Islet precursor cell (in vitro differentiated cells): ENCODE measurements at regions not wholly inside any gene's neighbourhood (a gene's known extent, or its start where the extent isn't known, plus 50 kb on each side); places are given as distances from the start of the nearest gene placed in this dataset.
"Not testable (repeated sequence)": the region's sequence is repeated elsewhere in the genome, so short reads cannot be mapped to it uniquely, and the experiment has no call there.

Source experiments
- DNase-seq: peaks from one replicate; pipeline ENCODE4 v3.0.0-alpha.2; 2018

DNA sequence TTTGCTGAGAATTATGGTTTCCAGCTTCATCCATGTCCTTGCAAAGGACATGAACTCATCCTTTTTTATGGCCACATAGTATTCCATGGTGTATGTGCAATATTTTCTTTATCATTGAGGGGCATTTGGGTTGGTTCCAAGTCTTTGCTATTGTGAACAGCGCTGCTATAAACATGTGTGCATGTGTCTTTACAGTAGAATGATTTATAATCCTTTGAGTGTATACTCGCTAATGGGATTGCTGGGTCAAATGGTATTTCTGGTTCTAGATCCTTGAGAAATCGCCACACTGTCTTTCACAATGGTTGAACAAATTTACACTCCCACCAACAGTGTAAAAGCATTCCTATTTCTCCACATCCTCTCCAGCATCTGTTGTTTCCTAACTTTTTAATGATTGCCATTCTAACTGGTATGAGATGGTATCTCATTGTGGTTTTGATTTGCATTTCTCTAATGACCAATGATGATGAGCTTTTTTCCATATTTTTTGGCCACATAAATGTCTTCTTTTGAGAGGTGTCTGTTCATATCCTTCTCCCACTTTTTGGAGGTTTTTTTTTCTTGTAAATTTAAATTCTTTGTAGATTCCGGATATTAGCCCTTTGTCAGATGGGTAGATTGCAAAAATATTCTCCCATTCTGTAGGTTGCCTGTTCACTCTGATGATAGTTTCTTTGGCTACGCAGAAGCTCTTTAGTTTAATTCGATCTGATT, 180.1 kb downstream of the PLPPR4 start:
- DNase-seq, result not testable (repeated sequence)

DNA sequence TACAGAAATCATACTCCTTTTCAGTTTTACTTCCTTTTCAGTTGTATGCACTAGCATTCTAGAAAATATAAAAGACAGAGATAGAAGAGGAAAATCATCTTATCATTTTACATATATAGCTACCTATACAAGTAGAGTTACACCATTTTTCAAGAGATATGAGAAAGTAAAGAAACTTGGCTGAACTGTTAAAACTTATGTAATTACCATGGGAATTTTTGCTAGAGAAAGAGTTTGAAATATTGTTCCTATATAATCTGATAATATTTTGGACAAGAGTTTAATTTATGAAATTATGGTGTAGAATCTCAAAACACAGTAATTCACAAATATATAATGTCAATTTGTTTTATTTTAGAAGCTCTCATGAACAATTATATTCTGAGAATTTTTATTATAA, 180.8 kb downstream of the PLPPR4 start:
- no peak for DNase-seq

DNA sequence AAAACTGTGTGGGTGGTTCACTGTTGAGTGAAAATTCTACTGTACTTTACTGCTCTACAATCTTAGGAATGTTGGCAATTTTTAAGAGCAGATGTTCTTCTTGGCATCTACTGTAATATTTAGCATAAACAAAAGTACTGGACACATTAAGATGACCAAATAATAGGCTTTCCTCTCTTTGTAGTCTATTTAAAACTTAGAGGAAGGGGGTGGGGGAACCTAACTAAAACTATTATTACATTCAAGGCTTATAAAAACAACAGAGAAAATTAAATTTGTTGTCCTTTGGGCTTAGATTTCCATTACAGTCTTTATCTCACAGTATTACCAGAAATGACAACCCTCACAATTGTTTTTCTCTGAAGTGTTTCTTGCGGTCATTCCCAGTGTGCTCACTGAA, 181.2 kb downstream of the PLPPR4 start:
- DNase-seq, result no peak

DNA sequence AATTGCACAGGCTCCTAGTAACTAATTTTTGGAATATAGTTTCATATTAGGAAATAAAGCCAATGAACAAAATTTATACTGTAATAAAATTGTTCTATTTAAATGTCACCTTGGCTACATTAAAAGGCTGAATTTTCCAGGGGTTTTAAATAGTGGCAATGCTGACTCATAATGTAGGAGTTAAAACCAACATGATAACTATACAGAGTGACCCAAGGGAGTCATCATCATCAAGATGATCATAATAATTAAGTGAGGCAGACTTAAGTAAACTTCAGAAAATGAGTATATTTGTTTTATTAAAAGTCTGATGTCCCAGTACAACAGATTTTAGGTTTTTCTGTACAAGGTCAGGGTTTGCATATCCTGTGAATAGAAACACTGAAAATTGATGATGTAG, 183.4 kb downstream of the PLPPR4 start:
- no peak for DNase-seq

DNA sequence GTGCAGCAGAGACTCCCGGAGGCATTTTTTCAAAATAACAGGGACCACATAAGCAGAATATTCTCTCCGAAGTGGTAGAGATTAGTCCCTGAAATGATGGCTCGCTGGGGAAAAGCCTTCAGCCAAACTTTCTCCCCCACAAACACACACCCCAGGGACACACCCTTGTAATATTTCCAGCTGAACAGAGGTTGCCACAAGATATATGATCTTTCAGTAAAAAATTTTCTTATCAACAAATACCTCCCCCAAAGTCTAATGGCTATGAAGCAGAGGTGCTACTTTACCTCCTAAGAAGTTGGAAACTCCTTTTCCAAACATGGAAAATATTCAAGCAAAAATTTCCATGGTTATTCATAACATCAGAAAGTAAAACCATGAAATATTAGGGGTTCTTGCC, 190.2 kb upstream of the PALMD start:
- DNase-seq, result no peak

DNA sequence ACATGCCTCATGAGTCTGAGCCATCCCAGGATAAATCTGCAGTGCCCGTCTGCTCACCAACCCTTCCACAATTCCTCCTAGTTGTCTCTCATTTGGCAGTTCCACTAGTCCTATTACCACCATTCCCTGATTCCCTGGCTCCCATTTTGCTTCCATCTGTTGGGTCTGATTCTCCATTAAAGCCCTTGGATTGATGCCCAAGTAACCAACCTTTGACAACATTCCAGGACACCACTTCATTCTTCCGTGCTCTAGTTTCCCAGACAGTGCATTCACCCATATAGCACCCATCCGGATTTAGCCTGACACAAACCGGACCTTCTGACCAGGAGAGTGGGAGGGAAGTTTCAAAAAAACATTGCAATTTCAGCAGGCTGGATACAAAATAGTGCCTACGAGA, 189.4 kb upstream of the PALMD start:
- DNase-seq, result no peak

DNA sequence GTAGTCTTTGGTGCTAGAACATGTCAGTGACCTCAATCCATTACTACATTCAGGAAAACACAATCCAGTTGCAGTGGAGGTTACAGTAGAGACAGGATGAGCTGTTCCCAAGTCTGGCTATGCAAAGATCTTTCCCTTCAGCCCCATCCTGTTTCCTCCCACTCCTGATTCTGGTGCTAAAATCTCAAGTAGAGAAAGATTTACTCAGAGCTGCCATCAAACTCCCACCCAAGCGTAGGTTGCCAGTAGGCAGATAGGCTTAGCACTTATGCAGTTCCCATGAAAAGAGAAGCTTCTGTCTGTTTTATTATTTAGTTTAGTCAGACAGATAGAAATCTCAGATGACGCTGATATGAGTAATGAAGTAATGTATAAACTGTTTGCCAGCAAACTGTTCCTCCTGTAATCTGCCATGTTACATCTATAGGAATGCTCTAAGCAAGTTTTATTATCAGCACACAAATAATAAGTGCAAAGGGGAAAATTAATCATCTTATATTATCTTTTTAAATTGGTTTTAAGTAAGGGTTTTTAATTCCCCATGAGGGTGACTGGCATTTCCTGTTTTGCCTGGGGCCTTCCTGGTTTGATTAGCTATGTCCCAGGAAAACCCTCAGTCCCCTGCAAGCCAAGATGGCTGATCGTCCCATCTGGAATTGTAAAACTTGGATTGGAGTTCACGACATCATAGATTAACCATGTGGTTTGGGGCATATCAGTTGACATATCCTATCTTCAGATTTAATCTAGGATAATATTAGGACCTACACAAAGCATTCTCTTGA, 188.3 kb upstream of the PALMD start:
- peak; percentile 56 for DNase-seq

DNA sequence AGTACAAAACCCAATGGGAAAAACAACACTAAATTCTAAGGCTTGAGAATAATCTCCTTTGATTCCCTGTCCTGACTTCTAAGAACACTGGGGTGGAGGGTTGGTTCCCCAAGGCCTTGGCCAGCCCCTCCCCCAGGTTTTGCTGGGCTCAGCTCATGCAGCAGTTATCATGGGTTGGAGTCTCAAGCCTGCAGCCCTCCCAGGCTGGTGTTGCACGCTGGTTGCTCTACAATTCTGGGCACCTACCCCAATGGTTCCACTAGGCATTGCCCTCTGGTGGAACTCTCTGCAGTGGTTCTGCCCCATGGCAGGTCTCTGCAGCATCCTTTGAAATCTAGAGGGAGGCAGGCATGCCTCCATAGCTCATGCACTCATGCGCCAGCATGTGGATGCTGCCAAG, 184.4 kb upstream of the PALMD start:
- DNase-seq, result no peak

DNA sequence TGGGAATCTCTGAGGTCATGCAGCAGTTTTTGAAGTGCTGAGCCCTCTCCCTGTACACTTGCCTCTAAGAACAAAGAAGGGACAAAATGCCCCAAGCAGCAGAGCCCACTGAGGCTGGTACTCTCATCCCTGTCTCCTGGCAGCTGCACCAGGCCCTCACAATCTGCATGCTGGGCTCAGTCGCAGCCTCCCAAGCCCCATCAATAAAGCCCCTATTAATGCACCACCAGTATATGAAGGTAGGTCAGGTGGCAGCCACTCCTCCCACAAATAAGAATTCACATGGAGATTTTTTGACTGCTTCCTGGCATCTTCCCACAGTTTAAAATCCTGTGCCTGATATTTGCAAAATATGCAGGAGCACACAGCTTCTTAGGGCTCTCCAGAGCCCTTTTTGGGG, 181.2 kb upstream of the PALMD start:
- DNase-seq, result peak; percentile 66

DNA sequence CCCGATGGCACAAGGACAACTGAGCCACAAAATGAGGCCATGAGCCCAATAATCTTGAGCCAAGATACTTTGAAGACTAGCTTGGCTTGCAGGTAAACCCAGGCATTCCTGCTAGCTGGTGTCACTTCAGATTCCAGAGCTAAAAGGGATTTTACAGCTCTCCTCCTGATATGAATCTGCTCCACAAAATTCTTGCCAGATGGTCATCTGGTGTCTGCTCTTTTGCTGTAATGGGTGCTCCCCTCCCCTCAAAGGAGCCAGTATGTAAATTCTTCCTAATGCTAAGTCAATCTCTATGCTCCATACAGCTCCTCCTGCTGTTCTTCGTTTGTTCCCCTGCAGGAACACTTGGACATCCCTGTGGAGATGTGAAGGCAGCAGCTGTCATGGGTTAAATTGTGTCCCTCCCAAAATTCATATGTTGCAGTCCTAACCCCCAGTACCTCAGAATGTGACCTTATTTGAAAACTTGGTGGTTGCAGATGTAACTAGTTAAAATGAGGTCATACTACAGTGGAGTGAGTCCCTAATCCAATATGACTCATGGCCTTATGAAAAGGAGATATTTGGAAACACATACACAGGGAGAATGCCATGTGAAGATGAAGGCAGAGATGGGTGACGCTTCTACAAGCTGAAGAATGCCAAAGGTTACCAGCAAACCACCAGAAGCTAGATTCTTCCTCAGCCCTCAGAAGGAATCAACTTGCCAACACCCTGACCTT, 180.6 kb upstream of the PALMD start:
- DNase-seq, result peak; percentile 93

DNA sequence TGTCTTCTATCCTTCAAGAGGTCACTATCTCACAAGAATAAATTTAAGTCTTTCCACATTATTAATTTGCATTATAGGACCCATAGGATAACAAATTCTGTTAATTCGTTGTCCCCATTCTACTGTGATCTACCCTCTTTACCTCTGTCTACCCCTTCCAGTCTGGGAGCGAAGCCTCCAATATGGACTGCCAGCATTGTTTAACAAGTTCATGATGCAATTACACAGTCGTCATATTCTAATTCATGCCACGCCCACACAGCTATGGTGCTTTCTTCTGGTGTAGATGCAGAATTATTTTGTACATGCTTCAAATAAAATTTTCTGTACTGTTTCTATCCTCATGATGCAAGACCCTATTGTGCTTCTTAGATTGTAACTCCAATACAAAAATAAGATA, 178.3 kb upstream of the PALMD start:
- DNase-seq, result no peak

DNA sequence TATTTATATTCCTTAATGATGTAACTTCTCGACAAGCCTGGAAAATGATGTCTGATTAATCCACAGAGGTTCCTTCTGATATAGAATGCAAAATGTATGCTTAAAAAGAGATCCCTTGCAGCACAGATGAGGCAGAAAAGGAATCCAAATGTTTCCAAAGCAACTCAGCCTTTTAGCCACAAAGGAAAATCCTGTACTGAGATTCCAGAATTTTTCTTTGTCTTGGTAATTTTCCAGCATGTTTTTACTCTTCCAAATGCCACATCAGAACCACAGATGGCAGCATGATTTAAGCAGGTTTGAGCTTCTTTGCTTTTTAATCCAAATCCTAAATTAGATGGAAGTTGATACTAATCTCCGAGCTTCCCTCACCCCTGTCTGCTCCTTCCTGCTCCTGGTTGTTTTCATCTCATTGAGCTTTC, 176.4 kb upstream of the PALMD start:
- DNase-seq, result no peak

DNA sequence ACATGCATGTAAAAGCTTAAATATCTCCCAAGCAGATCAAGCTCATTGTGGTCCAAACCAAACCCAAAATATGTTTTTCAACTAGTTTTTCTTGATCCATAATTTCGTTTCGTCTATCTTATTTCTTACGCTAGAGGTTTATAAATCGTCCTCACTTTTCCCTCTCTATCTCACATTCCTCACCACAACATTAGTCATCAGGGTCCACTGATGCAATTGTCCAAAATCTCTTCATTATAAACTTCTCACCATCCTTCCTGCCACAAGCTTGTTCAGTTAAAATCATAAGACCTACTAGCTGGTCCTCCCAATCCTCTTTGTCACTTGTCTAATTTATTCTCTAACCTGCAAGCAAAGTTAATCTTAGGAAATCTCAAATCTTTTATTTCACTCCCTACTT, 173.0 kb upstream of the PALMD start:
- no peak for DNase-seq

DNA sequence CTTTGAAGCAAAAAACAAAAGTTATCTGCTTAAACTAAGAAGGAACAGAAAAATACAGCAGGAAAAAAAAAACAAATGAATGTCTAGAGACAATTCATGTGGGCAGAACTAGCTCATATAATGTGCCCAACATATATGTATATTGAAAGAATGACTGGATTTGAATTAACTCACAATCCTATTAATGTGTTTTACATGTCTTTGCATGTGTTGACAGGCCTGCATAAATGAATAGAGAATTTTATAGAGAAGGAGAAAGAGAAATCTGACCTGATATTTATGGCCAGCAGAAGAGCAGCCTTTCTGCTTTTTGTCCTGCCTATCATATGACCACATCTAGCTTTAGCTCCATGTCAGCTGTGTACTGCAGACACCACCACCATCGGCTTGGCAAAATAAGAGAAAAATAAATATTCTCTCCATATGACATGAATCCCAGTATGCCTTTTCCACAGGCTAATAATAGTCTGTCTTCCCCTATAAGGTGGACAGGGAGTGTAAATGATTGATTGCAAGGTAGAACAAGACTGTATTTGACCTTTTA, 171.5 kb upstream of the PALMD start:
- no peak for DNase-seq

DNA sequence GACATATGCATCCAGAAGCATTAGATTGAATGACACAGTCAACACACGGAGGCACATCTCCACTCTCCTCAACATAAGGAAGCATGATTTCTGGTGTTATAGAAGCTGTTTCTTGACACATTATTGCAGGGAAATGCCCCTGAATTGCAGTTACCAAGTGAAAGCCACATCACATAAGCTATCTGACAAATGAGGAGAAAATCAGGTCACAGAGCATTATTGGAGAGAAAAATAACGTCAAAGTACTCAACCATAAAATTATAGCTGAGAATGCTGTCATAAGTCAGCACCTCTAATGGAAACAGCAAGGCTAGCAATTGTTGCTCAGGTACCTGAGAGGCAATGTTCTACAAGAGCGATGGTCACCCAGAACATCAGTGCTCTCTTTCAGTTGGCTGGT, 169.9 kb upstream of the PALMD start:
- no peak for DNase-seq

DNA sequence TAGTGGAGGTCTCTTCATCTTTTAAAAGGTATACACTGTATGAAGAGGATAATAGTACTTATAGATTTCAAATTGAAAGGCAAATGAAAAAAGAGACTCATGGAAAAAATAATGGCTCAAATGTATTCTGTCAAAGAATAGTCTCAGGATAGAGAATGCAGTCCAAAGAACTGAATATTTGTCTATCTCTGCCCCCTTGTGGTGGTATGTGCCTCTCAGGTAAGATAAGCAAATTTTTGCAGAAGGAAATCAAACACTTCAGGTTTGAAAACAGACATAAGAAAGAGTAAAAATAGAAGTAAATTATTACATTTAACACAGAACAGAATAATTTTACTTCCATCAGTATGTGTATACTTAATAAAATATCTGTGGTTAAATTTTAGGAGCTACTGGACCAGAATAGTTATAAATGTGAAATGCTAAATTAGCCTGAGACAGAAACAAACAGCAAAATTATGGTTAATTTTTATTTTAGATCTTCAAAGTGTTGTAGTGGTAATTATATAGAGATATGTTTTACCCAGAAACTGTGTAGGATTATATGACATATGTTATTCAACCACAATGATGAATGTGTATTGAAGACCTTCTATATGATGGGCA, 164.4 kb upstream of the PALMD start:
- DNase-seq, result no peak

DNA sequence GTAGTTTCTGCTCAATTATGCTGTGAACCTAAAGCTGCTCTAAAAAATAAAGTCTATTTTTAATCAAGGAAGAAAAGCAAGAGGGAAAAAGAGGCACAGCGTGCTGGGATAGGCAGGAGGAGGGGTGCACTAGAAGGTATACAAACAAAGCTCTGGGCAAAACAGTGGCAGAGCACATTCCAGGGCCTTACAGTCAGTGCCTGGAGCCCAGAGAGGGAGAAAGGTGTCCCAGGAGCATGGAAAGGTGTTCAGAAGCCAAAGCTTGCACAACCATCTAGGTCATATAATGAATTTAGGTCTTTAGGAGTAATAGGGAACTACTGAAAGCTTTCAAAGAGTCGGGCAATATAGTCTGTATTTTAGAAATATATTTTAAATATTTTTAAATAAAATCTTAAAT, 163.6 kb upstream of the PALMD start:
- DNase-seq, result no peak

DNA sequence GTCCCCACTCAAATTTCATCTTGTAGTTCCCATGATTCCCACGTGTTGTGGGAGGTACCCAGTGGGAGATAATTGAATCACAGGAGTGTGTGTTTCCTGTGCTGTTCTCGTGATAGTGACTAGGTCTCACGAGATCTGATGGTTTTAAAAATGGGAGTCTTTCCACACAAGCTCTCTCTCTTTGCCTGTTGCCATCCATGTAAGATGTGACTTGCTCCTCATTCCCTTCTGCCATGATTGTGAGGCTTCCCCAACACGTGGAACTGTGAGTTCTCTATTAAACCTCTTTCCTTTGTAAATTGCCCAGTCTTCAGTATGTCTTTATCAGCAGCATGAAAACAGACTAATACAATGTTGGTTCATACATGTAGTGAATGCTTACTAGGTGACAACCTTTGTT, 163.2 kb upstream of the PALMD start:
- DNase-seq, result no peak

DNA sequence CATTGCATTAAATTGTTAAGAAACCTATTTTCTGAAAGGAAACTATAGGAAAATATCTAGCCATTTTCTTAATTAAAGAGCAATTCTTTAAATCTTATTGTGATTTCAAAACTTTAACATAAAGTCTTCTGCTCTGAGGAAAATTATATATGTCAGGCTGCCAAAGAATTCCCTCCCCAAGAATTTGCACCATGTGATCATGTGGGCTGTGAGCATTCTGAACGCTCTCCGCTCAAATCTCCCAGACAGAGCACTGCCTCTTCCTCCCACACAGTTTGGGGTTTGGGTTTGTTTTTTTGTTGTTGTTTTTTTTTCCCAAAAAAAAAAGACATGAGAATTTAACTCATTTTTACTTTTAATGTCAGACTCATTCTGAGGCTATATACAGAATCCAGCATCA, 155.9 kb upstream of the PALMD start:
- DNase-seq, result no peak

DNA sequence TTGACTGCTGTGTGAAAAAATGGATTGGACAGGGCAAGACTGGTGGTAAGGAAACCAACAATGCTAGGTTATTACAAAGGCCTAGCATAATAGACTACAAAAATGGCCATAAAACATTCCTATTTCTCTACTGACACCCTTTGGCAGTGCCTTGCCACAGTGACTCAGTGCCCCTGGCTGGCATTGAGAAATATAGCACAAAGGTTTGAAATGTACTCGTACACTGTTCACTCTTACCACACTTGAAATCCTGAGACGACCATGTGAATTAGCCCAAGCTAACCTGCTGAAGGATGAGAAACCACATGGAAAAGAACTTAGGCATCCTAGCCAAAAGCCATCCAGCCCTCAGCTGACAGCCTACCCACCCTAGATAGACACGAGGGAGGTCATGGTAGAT, 149.8 kb upstream of the PALMD start:
- no peak for DNase-seq

DNA sequence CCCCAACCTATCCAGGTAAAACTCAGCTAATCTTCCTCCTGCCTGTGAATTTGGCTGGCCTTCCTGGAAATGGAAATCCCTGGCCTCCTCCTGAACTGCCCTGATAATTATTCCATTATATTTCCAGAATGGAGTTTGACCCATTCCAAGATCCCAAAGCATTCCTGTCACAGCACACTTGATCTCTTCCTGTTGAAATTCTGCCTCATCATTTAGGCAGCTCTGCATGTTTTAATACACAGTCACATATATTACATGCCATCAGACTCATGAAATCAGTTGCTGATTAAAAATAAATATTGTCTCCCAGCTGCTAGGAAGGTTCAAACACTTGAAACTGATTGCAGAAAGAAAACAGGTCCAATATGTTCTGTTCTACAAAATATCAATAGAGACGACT, 148.2 kb upstream of the PALMD start:
- no peak for DNase-seq

DNA sequence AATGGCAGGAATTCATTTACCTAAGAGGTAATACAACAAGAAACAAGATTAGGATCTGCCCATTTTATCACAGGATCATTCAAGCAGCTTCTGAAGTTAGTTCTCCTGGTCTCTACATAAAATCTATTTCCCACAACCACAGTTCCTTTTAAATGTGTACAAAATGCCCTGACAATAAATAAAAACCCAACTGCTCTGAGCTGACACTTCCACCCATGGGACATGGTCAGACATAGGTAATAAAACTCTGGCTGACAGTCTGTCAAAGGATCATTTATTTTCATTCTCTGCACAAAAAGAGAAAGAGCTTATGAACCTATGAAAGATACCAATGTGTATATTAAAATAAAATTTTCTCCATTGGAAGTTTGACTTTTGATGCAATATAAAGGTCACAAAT, 145.4 kb upstream of the PALMD start:
- no peak for DNase-seq

DNA sequence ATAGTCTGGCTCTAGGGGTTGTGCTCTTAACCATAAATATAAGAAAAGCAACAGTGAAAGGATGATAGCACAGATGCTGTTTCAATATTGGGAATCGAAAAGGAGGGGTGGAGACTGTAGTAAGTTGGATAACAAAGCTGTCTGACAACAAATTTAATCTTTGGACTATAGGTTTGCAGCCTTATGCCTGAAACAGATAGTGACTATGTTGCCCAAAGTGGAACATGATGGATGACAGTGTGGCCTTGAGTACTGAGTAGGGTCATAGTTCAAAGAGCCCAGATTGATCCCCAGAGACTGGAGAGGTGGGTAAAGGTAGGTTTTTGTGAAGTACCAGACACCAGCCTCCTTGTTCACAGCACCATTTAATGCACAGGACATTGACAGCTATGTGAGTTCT, 144.0 kb upstream of the PALMD start:
- DNase-seq, result no peak
